ENCODE measurements at regions not wholly inside any gene's neighbourhood (a gene's known extent, or its start where the extent isn't known, plus 50 kb on each side); places are given as distances from the start of the nearest gene placed in this dataset.

DNA sequence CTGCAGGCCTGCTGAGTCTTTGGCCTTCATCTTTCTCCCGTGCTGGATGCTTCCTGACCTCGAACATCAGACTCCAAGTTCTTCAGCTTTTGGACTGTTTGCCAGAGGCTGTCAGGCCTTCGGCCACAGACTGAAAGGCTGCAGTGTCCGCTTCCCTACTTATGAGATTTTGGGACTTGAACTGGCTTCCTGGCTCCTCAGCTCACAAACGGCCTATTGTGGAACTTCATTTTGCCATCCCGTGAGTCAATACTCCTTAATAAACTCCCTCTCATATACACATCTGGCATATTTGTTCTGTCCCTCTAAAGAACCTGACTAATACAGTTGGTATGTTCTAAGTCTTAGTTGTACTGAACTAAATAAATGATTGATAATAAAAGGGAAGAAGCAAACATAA lies 702.8 kb upstream of the LINC00305 start:
- TF ChIP-seq EZH2 (IDR thresholded peaks at IDR 0.05; ENCODE audit: insufficient read depth, poor library complexity, severe bottlenecking): no peak
- no peak for TF ChIP-seq EZH2phosphoT487 (IDR thresholded peaks at IDR 0.05; ENCODE audit: insufficient read depth, low read depth)

Data from GM23248 (cell line).